ENCODE measurements at regions not wholly inside any gene's neighbourhood (a gene's known extent, or its start where the extent isn't known, plus 50 kb on each side); places are given as distances from the start of the nearest gene placed in this dataset.
"Not testable (repeated sequence)": the region's sequence is repeated elsewhere in the genome, so short reads cannot be mapped to it uniquely, and the experiment has no call there.

DNA sequence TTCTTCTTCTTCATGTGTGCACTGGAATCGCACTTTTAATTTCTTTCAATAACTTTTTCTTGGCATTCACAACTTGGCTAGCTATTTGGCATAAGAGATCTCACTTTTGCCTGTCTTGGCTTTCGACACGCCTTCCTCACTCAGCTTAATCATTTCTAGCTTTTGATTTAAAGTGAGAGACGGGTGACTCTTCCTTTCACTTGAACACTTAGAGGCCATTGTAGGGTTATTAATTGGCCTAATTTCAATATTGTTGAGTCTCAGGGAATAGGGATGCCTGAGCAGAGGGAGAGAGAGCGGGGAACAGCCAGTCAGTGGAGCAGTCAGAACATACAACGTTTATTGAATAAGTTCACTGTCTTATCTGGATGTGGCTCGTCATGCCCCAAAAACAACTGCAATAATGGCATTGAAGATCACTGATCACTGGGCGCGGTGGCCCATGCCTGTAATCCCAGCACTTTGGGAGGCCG lies 200.3 kb downstream of the SEC14L1 start:
- intact Hi-C loops (cut with DNase I) = no loop called here
- 80 to 81% methylated on average over 10 of the region's 10 CpGs for WGBS, 2 donors
- ATAC-seq (no peak), FAIRE-seq (no peak), DNase-seq (peak in 1 of 6 donors; percentile 3)
- Histone ChIP-seq H3K4me3 (no peak overlapping the region), H3K27me3 (no peaks in the 10 kb centered on the region), H3K4me1 (no peaks in the 10 kb centered on the region), H3K36me3 (no peaks in the 10 kb centered on the region), H3K27ac (peak overlapping the region in 1 of 4 donors; percentile 15), H3K9me3 (peaks cover 0 to 3% (median 0%) of the 10 kb centered on the region in 4 donors)
- TF ChIP-seq, protein P1, sequence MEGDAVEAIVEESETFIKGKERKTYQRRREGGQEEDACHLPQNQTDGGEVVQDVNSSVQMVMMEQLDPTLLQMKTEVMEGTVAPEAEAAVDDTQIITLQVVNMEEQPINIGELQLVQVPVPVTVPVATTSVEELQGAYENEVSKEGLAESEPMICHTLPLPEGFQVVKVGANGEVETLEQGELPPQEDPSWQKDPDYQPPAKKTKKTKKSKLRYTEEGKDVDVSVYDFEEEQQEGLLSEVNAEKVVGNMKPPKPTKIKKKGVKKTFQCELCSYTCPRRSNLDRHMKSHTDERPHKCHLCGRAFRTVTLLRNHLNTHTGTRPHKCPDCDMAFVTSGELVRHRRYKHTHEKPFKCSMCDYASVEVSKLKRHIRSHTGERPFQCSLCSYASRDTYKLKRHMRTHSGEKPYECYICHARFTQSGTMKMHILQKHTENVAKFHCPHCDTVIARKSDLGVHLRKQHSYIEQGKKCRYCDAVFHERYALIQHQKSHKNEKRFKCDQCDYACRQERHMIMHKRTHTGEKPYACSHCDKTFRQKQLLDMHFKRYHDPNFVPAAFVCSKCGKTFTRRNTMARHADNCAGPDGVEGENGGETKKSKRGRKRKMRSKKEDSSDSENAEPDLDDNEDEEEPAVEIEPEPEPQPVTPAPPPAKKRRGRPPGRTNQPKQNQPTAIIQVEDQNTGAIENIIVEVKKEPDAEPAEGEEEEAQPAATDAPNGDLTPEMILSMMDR (IDR thresholded peaks at IDR 0.05) = no peak

DNA sequence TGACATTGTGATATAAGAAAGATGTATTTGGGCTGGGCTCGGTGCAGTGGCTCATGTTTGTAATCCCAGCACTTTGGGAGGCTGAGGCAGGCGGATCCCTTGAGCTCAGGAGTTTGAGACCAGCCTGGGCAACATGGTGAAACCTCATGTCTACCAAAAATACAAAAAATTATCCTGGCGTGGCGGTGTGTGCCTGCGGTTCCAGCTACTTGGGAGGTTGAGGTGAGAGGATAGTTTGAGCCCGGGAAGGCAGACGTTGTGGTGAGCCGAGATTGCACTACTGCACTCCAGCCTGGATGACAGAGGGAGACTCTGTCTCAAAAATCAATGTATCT lies 201.9 kb downstream of the SEC14L1 start:
- H3K4me3 ChIP-seq; ATAC-seq; H3K9me3 ChIP-seq; H3K27me3 ChIP-seq; intact Hi-C loops (cut with DNase I); H3K36me3 ChIP-seq; FAIRE-seq; H3K4me1 ChIP-seq: not testable (repeated sequence)
- 81 to 87% methylated on average over 8 of the region's 8 CpGs for WGBS, 2 donors
- H3K27ac ChIP-seq = peak overlapping the region in 2 of 4 donors; percentile 42 to 50
- DNase-seq = peak in 1 of 6 donors; percentile 2

DNA sequence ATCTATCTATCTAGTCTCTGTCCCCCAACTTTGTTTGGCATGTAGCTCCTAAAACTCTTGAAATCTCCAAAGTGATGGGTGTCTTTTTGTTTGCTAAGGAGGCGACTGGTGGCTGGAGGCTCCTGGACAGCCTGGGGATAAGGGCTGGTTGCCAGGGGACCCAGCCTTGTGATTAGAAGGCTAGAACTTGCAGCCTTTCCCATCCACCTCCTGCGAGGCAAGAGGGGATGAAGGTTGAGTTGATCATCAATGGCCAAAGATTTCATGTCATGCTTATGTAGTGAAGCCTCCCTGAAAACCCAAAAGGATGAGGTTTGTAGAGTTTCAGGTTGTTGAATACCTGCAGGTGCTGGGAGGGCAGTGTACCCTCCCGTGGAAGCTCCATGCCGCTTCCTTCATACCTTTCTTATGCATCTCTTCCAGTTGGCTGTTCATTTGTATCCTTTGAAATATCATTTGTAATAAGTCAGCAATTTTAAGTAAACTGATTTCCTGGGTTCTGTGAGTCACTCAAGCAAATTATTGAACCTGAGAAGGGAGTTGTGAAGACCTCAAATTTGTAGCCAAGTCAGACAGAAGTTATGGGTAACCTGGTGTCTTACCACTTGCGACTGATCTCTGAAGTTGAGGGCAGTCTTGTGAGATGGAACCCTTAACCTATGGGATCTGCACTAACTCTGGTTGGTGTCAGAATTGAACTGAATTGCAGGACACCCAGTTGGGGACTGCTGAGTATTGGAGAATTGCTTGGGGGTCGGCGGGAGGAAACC lies 202.4 kb downstream of the SEC14L1 start:
- ATAC-seq = no peak
- WGBS, 2 donors = 93 to 94% methylated on average over 7 of the region's 7 CpGs
- Histone ChIP-seq H3K4me3 (no peak overlapping the region), H3K4me1 (no peaks in the 10 kb centered on the region), H3K9me3 (no peaks in the 10 kb centered on the region), H3K36me3 (no peaks in the 10 kb centered on the region), H3K27me3 (no peaks in the 10 kb centered on the region), H3K27ac (peak overlapping the region in 1 of 4 donors; percentile 50)
- FAIRE-seq = no peak
- TF ChIP-seq, protein P1 (IDR thresholded peaks at IDR 0.05) = no peak
- intact Hi-C loops (cut with DNase I) = no loop called here
- DNase-seq = peak in 2 of 6 donors; percentile 3 to 4

DNA sequence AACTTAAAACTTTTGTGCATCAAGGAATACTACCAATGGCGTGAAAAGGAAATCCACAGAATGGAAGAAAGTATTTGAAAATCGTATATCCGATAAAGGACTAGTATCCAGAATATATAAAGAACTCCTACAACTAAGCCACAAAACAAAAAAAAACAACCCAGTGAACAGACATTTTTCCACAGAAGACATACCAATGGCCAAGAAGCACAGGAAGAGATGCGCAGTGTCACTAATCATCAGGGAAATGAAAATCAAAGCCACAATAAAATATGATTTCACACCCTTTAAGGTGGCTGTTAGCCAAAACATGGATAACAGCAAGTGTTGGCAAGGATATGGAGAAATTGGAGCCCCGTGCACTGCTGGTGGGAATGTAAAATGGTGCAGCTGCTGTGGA lies 203.3 kb downstream of the SEC14L1 start:
- no peaks in the 10 kb centered on the region for H3K36me3 ChIP-seq
- FAIRE-seq (no peak), ATAC-seq (no peak), DNase-seq (no peak)
- no peak overlapping the region for H3K4me3 ChIP-seq
- H3K27ac ChIP-seq = no peak overlapping the region
- H3K4me1 ChIP-seq = no peaks in the 10 kb centered on the region
- intact Hi-C loops (cut with DNase I) = no loop called here
- WGBS, 2 donors = 96 to 97% methylated on average over 5 of the region's 5 CpGs
- TF ChIP-seq, protein P1 (IDR thresholded peaks at IDR 0.05) = no peak
- no peaks in the 10 kb centered on the region for H3K9me3 ChIP-seq
- H3K27me3 ChIP-seq = no peaks in the 10 kb centered on the region

DNA sequence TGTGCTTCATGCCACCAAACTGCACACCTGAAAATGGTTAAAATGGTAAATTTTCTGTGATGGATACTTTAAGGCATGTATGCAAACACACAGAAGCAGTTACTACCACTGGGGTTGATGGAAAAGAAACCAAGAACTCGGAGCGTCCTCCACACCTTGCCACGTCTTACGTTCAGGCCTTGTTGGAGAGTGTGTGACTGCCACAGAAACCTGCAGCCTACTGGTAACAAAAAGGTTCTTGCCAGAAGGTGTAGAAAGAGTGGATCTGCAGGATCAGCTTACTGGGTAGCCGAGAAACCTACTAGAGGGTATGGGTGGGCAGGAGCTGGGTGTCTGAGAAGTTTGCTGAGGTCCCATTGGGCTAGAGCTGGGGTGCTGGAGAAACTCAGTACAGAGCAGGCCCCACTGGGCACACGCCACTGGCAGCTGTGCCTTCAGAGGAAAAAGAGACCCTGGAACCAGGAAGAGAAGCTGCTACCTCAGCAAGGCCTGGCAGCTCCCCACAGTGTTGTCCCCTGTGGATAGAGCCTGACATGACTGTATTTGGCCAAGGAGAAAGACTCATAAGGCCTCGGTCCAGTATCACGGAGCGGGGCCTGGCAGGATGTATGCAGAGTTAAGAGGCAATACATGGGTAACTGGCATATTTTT lies 204.6 kb downstream of the SEC14L1 start:
- FAIRE-seq (no peak), ATAC-seq (peak in 1 of 4 donors; percentile 18), DNase-seq (peak in 2 of 6 donors; percentile 3 to 5)
- H3K9me3 ChIP-seq = no peaks in the 10 kb centered on the region
- intact Hi-C loops (cut with DNase I) = no loop called here
- WGBS, 2 donors = 96 to 99% methylated on average over 9 of the region's 9 CpGs
- no peak overlapping the region for H3K27ac ChIP-seq
- H3K4me3 ChIP-seq = no peak overlapping the region
- no peaks in the 10 kb centered on the region for H3K4me1 ChIP-seq
- no peaks in the 10 kb centered on the region for H3K27me3 ChIP-seq
- TF ChIP-seq, protein P1 (IDR thresholded peaks at IDR 0.05) = no peak
- H3K36me3 ChIP-seq = no peaks in the 10 kb centered on the region

All from pancreas (tissue), 10 donors.